H1 (cell line): ENCODE measurements at regions not wholly inside any gene's neighbourhood (a gene's known extent, or its start where the extent isn't known, plus 50 kb on each side); places are given as distances from the start of the nearest gene placed in this dataset.

Source experiments
- ASH2L ChIP-seq: fragments of 200-600, 300-600 bp; sonication (generic); IDR thresholded peaks from one replicate; pipeline ENCODE4 v1.7.1; 2017; ENCODE audit warnings: low read length
- CHD7 ChIP-seq: fragments of 300-600 bp; sonication (generic); IDR thresholded peaks from 2 replicates; pipeline ENCODE4 v1.7.1; 2012; ENCODE audit warnings: low read length, moderate library complexity, mild to moderate bottlenecking, inconsistent platforms; ENCODE audit not compliant: insufficient replicate concordance
- E2F6 ChIP-seq: IDR thresholded peaks from 2 replicates; pipeline ENCODE4 v1.6.1; 2012; ENCODE audit warnings: inconsistent platforms
- GTF2F1 ChIP-seq: IDR thresholded peaks from 2 replicates; pipeline ENCODE4 v1.6.1; 2012; ENCODE audit warnings: low read depth, low read length, improper control_type of control experiment, borderline replicate concordance
- KDM4A ChIP-seq: IDR thresholded peaks from one replicate; pipeline ENCODE4 v1.7.1; 2012; ENCODE audit warnings: low read depth, mild to moderate bottlenecking, moderate library complexity, low read length, inconsistent platforms; ENCODE audit not compliant: severe bottlenecking
- RBBP5 ChIP-seq: IDR thresholded peaks from 2 replicates; pipeline ENCODE4 v1.7.1; 2012; ENCODE audit warnings: low read depth, mild to moderate bottlenecking, inconsistent platforms, low read length, moderate library complexity, borderline replicate concordance
- SIN3A ChIP-seq, 2 experiments: IDR thresholded peaks in 1 of 2; conservative IDR thresholded peaks in 1 of 2; 2 replicates each; pipeline ENCODE4 v1.6.1; 2011 to 2012; ENCODE audit warnings: low read length in 2 of 2, improper control_type of control experiment in 1 of 2, low read depth in 1 of 2, mild to moderate bottlenecking in 1 of 2
- SRF ChIP-seq: IDR thresholded peaks from 2 replicates; pipeline ENCODE4 v1.6.1; 2011; ENCODE audit warnings: mild to moderate bottlenecking, low read depth, low read length, moderate library complexity
- SUZ12 ChIP-seq: fragments of 200-600 bp; sonication (generic); IDR thresholded peaks from 2 replicates; pipeline ENCODE4 v1.6.1; 2012; ENCODE audit warnings: mild to moderate bottlenecking, inconsistent platforms, low read length, moderate library complexity, mixed read lengths
- TAF7 ChIP-seq: optimal IDR thresholded peaks from 2 replicates; pipeline ENCODE3; 2011; ENCODE audit warnings: low read depth, mild to moderate bottlenecking, inconsistent platforms, low read length, moderate library complexity, borderline replicate concordance

- no peak for TF ChIP-seq CHD7
- TF ChIP-seq ASH2L, result no peak
- TF ChIP-seq TAF7, result no peak
- TF ChIP-seq SIN3A (conservative IDR thresholded peaks at IDR 0.05 in 1 of 2, IDR thresholded peaks at IDR 0.05 in 1 of 2; ENCODE audit: low read depth in 1 of 2, low read length in 2 of 2), result no peak
- TF ChIP-seq E2F6, result no peak
- no peak for TF ChIP-seq SUZ12
- TF ChIP-seq RBBP5, result no peak
- TF ChIP-seq SRF, result no peak
- TF ChIP-seq KDM4A, result no peak
- TF ChIP-seq GTF2F1, result no peak
Observed at GRCh38 chr17:79496422-79497005, 114.3 kb downstream of the RBFOX3 start (continued).
